Endothelial cell of umbilical vein (primary cell): ENCODE measurements at regions not wholly inside any gene's neighbourhood (a gene's known extent, or its start where the extent isn't known, plus 50 kb on each side); places are given as distances from the start of the nearest gene placed in this dataset.

Experiments
- BruUV-seq: library from RNA; stranded (reverse); fragments of 400-500 nt; replicated peaks from 2 replicates; lab custom pipeline; 2021; lab: Mats Ljungman, UMichigan
- CTCF ChIA-PET: fragments of 300-600, 350-600 bp; sonication (Branson Sonifier 250); formaldehyde crosslinking; loops from one replicate; lab custom pipeline; 2021; ENCODE audit warnings: antibody characterized with exemption, inconsistent platforms; lab: Charles Lee
- POLR2A ChIA-PET: fragments of 300-600, 350-600 bp; sonication (Branson Sonifier 250); formaldehyde crosslinking; loops from one replicate; lab custom pipeline; 2021; ENCODE audit warnings: antibody characterized with exemption, inconsistent platforms; lab: Charles Lee
- DNase-seq: peaks from one replicate; pipeline ENCODE4 v3.0.0-alpha.2; 2011; ENCODE audit warnings: low read depth, low spot score
- FAIRE-seq: peaks from 2 replicates; lab custom pipeline; 2011; peaks lifted over from hg19 to GRCh38; lab: Jason Lieb, UNC
- H2AFZ ChIP-seq: 2 replicates; pipeline ENCODE4 v1.6.0; 2012; ENCODE audit warnings: low read depth, low read length, control low read depth, inconsistent platforms
- H3K27ac ChIP-seq: 2 replicates; pipeline ENCODE4 v1.5.1; 2011; ENCODE audit warnings: low read depth, mild to moderate bottlenecking, control low read depth, low read length, moderate library complexity; ENCODE audit not compliant: insufficient read depth
- H3K27me3 ChIP-seq, 2 experiments: 2 replicates each; pipeline versions ENCODE4 v1.6.0 to v1.6.1; 2011; ENCODE audit warnings: low read length in 2 of 2, mixed read lengths in 1 of 2; ENCODE audit not compliant: control insufficient read depth in 2 of 2, insufficient read depth in 2 of 2
- H3K36me3 ChIP-seq, 2 experiments: 2 replicates in 1 of 2; 3 replicates in 1 of 2; pipeline ENCODE4 v1.5.1; 2011; ENCODE audit warnings: low read length in 2 of 2, mild to moderate bottlenecking in 1 of 2, moderate library complexity in 1 of 2; ENCODE audit not compliant: control insufficient read depth in 2 of 2, insufficient read depth in 2 of 2; ENCODE audit errors: extremely low read depth in 1 of 2
- H3K4me1 ChIP-seq: 3 replicates; pipeline ENCODE4 v1.5.1; 2011; ENCODE audit warnings: mild to moderate bottlenecking, low read length; ENCODE audit not compliant: control insufficient read depth, insufficient read depth; ENCODE audit errors: extremely low read depth
- H3K4me2 ChIP-seq: 2 replicates; pipeline ENCODE4 v1.6.1; 2011; ENCODE audit warnings: low read length, control low read depth, mixed read lengths; ENCODE audit not compliant: insufficient read depth
- H3K4me3 ChIP-seq, 3 experiments: fragments of 200-600 bp in 1 of 3; sonication (generic), shearing (Covaris generic) in 1 of 3; replicated peaks in 1 of 3; 2 replicates each; pipeline ENCODE4 v1.5.1; 2011 to 2016; ENCODE audit warnings: control low read depth in 3 of 3, low read length in 3 of 3, mild to moderate bottlenecking in 2 of 3, inconsistent platforms in 1 of 3, low read depth in 1 of 3, moderate library complexity in 1 of 3; ENCODE audit not compliant: insufficient read depth in 1 of 3
- H3K79me2 ChIP-seq: 2 replicates; pipeline ENCODE4 v1.6.0; 2012; ENCODE audit warnings: low read length, inconsistent platforms; ENCODE audit not compliant: control insufficient read depth, insufficient read depth
- H3K9ac ChIP-seq: replicated peaks from 2 replicates; pipeline ENCODE3; 2011; ENCODE audit warnings: low read length, control low read depth; ENCODE audit not compliant: insufficient read depth; ENCODE audit errors: extremely low read depth
- H3K9me1 ChIP-seq: replicated peaks from 3 replicates; pipeline ENCODE4 v1.6.0; 2011; ENCODE audit warnings: mild to moderate bottlenecking, low read length; ENCODE audit not compliant: control insufficient read depth, insufficient read depth; ENCODE audit errors: extremely low read depth
- H3K9me3 ChIP-seq: replicated peaks from 2 replicates; pipeline ENCODE4 v1.5.1; 2012; ENCODE audit warnings: low read length, inconsistent platforms; ENCODE audit not compliant: control insufficient read depth, insufficient read depth
- H4K20me1 ChIP-seq: replicated peaks from 2 replicates; pipeline ENCODE3; 2011; ENCODE audit warnings: mild to moderate bottlenecking, low read length; ENCODE audit not compliant: control insufficient read depth, insufficient read depth; ENCODE audit errors: extremely low read depth
- EZH2 ChIP-seq: IDR thresholded peaks from 2 replicates; pipeline ENCODE4 v1.6.1; 2012; ENCODE audit warnings: borderline replicate concordance, low read depth, mild to moderate bottlenecking, moderate library complexity, low read length, inconsistent platforms; ENCODE audit not compliant: severe bottlenecking
- FOS ChIP-seq: IDR thresholded peaks from 2 replicates; pipeline ENCODE4 v1.6.1; 2011; ENCODE audit warnings: mild to moderate bottlenecking, low read length, moderate library complexity, borderline replicate concordance; ENCODE audit not compliant: insufficient read depth
- GATA2 ChIP-seq: IDR thresholded peaks from 2 replicates; pipeline ENCODE4 v1.7.0; 2011; ENCODE audit warnings: low read depth, mild to moderate bottlenecking, moderate library complexity, mixed read lengths, low read length; ENCODE audit not compliant: insufficient read length, insufficient read depth
- JUN ChIP-seq: IDR thresholded peaks from 2 replicates; pipeline ENCODE4 v1.6.1; 2011; ENCODE audit warnings: borderline replicate concordance, low read depth; ENCODE audit not compliant: insufficient read length, insufficient read depth
- MYC ChIP-seq: IDR thresholded peaks from one replicate; pipeline ENCODE4 v1.6.1; 2011; ENCODE audit warnings: mild to moderate bottlenecking, low read depth, low read length
- POLR2A ChIP-seq: IDR thresholded peaks from 2 replicates; pipeline ENCODE4 v1.6.1; 2012; ENCODE audit warnings: low read depth, mild to moderate bottlenecking, control low read depth, low read length
- POLR2AphosphoS5 ChIP-seq: IDR thresholded peaks from 2 replicates; pipeline ENCODE4 v1.6.1; 2012; ENCODE audit warnings: low read depth, mild to moderate bottlenecking, control low read depth, low read length, moderate library complexity; ENCODE audit not compliant: insufficient read depth
- dilution Hi-C: fragments of 300-500 bp; cut with MboI; formaldehyde crosslinking; loops from one replicate; pipeline ENCODE4 v1.15.0; 2019; ENCODE audit warnings: low sequenced_read_pairs; ENCODE audit not compliant: extremely low pct_ligation_motif_present
- intact Hi-C: fragments of 100-400 bp; cut with micrococcal nuclease; formaldehyde crosslinking; loops from one replicate; pipeline ENCODE4 v1.10.0; 2022
- TF ChIP-seq, protein P1 (sequence below), 2 donors: IDR thresholded peaks; 1 replicate in 1 of 2; 2 replicates in 1 of 2; pipeline ENCODE4 v1.5.1; 2011; ENCODE audit warnings: low read length in 2 of 2, mild to moderate bottlenecking in 2 of 2, moderate library complexity in 2 of 2, control low read depth in 1 of 2, inconsistent platforms in 1 of 2, low read depth in 1 of 2; ENCODE audit not compliant: insufficient read depth in 1 of 2; ENCODE audit errors: extremely low read depth in 1 of 2
- TF ChIP-seq, protein P2 (sequence below): IDR thresholded peaks from 2 replicates; pipeline ENCODE4 v1.6.1; 2011; ENCODE audit not compliant: insufficient read depth, insufficient read length

DNA sequence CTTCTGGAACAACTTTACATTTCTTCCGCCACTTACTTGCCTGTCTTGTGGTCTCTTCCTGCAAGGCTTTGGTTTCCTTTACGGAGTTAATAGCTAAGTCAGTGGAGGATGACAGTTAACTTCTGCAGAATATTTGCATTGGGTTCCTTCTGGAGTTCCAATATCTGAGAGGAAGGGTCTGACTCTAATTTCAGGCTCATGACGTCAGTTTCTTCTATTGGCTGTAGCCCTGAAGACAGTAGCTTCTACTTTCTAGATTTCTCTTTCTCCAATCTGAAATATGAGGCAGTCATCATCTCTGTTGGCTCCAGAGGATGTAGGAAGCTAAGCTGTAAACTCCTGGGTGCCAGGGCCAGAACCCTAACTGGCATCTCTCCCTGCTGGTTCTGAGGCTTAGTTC lies 76.7 kb downstream of the FRMPD3 start:
- Histone ChIP-seq H3K9ac (no peak overlapping the region), H3K27ac (no peak overlapping the region), H3K9me3 (no peaks in the 10 kb centered on the region), H4K20me1 (no peaks in the 10 kb centered on the region), H3K27me3 (no peaks in the 10 kb centered on the region), H3K9me1 (no peaks in the 10 kb centered on the region), H3K36me3 (no peaks in the 10 kb centered on the region), H3K4me2 (no peak overlapping the region), H3K4me3 (no peak overlapping the region), H2AFZ (no peak overlapping the region), H3K4me1 (no peaks in the 10 kb centered on the region), H3K79me2 (no peaks in the 10 kb centered on the region)
- TF ChIP-seq, protein P1, sequence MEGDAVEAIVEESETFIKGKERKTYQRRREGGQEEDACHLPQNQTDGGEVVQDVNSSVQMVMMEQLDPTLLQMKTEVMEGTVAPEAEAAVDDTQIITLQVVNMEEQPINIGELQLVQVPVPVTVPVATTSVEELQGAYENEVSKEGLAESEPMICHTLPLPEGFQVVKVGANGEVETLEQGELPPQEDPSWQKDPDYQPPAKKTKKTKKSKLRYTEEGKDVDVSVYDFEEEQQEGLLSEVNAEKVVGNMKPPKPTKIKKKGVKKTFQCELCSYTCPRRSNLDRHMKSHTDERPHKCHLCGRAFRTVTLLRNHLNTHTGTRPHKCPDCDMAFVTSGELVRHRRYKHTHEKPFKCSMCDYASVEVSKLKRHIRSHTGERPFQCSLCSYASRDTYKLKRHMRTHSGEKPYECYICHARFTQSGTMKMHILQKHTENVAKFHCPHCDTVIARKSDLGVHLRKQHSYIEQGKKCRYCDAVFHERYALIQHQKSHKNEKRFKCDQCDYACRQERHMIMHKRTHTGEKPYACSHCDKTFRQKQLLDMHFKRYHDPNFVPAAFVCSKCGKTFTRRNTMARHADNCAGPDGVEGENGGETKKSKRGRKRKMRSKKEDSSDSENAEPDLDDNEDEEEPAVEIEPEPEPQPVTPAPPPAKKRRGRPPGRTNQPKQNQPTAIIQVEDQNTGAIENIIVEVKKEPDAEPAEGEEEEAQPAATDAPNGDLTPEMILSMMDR (IDR thresholded peaks at IDR 0.05; ENCODE audit: extremely low read depth in 1 of 2, insufficient read depth in 1 of 2, low read depth in 1 of 2, low read length in 2 of 2): no peak
- no peak for TF ChIP-seq FOS
- TF ChIP-seq, protein P2, sequence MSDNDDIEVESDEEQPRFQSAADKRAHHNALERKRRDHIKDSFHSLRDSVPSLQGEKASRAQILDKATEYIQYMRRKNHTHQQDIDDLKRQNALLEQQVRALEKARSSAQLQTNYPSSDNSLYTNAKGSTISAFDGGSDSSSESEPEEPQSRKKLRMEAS: no peak
- no peak for TF ChIP-seq POLR2AphosphoS5
- TF ChIP-seq GATA2: no peak
- no peak for TF ChIP-seq POLR2A
- no peak for TF ChIP-seq EZH2
- TF ChIP-seq JUN: no peak
- no peak for TF ChIP-seq MYC
- dilution Hi-C loops: no loop called here
- CTCF ChIA-PET: no interaction called here
- intact Hi-C loops: no loop called here
- BruUV-seq: no TSS peak
- FAIRE-seq: no peak
- POLR2A ChIA-PET: no interaction called here
- no peak for DNase-seq
